ENCODE measurements at regions not wholly inside any gene's neighbourhood (a gene's known extent, or its start where the extent isn't known, plus 50 kb on each side); places are given as distances from the start of the nearest gene placed in this dataset.
"Not testable (repeated sequence)": the region's sequence is repeated elsewhere in the genome, so short reads cannot be mapped to it uniquely, and the experiment has no call there.

DNA sequence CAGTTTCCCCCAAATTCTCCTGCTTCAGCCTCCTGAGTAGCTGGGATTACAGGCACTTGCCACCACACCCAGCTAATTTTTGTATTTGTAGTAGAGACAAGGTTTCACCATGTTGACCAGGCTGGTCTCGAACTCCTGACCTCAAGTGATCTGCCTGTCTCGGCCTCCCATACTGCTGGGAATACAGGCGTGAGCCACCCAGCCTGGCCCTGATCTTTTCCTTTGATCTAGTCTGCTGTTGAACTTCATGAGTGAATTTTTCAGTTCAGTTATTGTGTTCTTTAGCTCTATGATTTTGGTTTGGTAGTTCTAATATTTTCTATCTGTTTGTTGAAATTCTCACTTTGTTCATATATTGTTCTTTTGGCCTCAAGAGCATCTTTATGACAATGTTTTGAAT, 83.4 kb upstream of the RAP2C start:
- DNase-seq, result not testable (repeated sequence)

DNA sequence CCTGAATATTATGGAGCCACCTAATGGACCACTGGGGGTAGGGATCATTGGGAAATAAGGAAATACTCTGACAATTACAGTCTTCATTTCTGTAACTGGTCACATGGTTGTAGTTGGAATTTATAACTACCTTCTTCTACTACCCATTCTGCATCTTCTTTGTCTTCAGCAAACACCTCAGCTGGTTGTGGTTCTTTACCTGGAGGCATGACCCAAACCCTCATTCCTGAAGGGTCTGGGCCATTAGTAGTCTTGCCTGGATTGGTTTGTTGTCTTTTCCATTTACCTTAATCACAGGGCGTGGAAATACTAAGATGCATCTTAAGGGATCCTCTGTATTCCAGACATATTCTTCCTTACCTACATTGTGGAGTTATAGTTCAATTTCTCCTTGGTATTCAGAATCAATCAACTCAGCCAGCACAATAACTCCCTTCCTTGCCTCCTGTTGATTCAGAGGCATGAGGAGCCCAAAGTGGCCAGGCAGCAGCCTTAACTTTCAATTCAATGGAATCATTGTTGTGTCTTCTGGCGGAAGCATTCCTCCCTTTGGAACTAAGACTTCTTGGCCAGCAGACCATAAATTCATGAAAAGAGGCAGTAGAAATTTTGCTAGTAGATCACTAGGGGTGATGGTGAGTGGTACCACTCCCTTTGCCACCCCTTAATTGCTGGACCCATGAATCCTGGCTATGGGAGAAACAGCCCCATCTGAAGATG, 75.7 kb upstream of the RAP2C start:
- DNase-seq, result no peak

DNA sequence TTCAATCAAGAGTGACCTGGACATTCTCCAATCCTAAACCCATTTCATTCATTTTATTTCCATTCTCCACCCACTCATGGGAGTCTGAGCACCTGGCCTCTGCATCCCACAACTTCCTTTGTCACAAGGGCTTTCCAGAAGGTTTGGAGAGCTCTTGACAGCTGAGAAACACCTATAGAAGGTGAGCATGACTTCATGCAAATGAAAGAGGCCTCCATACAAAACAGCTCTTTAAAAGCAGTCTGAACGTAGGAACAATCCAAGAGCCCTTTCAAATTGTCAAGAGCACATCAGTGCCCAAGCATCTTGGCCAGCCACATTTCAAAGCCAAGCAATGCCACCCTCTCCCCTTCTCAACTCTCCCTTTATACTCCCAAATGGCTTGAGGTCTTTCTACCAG, 74.9 kb upstream of the RAP2C start:
- no peak for DNase-seq

DNA sequence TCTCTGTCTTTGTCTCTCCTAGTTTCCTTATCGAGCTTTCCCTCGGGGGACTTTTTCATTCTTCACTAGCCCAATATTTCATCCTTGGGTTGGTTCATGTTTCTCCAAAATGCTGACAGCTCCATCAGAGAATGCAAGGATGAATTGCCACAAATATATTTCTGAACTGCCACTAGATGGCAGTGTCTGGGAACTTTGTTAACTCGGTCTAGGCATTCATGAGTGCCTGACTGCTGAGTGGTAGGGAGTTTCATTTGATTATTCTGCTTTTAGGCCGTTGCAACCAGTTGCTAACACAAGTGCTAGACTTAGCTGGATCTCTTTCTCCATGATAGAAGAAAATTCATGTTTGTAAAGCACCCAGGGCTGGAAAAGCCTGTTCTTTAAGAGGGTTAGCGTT, 73.5 kb upstream of the RAP2C start:
- peak; percentile 40 for DNase-seq

DNA sequence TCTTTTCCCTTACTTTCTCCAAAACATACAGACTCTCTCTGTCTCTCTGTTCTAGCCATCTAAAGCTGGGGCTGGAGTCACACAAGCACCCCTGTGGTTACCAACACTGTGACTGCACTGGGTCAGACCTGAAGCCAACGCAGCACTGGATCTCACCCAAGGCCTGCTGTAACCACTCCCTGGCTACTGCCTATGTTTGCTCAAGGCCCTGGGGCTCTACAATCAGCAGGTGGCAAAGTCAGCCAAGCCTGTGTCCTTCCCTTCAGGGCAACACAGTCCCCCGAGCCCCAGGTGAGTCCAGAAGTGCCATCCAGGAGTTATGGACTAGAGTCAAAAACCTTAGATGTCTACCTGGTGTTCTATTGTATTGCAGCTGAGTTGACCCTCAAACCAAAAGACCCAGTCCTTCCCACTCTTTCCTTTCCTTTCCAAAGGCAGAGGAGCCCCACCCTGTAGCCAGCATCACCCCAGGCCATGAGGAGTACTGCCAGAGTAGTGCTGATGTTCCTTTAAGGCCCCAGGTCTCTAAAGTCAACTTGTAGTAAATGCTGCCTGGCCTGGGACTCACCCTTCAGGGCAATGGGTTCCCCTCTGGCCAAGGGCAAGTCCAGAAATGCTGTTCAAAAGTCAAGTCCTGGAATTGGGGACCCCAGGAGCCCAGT, 58.8 kb upstream of the RAP2C start:
- no peak for DNase-seq

DNA sequence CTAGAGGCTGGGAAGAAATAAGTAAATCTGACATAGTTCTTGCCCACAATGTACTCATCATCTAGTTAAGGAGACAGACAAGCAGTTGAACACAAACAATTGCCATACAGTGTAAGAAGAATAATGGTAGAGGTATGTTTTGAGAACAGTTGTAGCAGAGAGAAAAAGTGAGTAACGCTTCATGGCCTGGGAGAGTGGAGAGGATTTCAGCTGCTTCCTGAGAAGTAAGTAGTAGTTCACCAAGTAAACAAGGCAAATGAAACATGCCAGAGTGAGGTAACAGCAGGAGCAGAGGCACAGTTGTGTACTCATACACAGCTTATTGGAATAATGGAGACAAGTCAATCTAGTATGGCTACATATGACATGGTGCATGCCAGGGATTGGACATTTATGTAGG, 53.6 kb upstream of the RAP2C start:
- no peak for DNase-seq

DNA sequence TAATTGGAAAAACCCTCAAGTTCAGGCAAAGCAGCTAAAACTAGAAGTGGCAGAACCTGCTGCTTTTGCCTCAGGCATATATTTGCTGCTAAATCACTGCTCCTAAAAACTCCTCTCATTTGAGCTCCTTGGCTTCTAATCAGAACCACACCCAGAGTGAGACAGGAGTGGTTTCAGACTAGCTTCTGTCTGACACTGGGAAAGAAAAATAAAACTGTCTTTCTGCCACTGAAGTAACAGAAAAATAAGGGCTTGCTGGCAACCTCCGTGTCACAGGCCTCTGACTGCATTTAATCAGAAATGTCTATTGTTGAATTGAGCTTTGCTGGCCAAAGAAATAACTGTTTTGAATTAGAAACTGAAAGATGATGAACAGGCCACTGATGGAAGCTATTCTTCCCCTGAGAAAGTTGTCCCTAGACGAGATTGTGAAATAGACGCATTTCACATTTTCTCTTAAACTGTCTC, 52.1 kb upstream of the RAP2C start:
- DNase-seq, result no peak

DNA sequence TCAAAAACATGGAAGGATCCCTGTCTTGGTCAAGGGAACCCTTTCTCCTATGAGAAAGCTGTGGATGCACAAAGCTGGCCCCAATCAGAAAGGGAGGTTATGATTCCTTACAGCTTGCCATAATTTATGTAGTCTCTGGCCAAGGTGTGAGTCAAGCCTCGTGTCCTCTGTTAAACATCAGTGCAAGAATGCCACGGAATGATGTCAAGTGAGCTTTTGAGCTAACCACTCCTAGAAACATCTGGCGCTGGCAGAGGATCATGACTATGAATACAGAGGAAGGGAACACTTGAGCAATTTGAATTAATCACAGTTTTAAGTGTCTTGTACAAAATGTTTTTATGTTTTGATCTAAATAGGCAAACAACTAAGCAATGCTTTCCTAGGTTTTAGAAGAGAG, 51.5 kb upstream of the RAP2C start:
- DNase-seq, result peak; percentile 67

DNA sequence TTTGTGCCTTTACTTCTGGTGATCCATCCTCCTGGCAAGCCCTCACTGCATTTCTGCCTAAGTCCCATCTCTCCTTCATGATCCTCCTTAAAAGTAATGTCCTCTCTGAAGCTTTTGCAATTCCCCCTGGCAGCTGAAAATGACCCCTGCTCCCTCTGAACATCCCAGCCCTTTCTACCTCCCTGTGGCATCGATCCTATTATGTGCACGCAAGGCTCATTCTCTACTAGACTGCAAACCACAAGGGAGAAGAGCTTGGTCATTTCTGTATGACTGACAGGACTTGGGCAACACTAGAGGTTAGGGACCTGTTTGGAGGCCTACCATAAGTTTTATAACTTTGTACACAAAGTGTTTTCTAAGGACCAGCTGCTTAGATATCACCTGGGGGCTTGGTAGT, 50.8 kb upstream of the RAP2C start:
- DNase-seq, result no peak
